ENCODE measurements at regions not wholly inside any gene's neighbourhood (a gene's known extent, or its start where the extent isn't known, plus 50 kb on each side); places are given as distances from the start of the nearest gene placed in this dataset.

DNA sequence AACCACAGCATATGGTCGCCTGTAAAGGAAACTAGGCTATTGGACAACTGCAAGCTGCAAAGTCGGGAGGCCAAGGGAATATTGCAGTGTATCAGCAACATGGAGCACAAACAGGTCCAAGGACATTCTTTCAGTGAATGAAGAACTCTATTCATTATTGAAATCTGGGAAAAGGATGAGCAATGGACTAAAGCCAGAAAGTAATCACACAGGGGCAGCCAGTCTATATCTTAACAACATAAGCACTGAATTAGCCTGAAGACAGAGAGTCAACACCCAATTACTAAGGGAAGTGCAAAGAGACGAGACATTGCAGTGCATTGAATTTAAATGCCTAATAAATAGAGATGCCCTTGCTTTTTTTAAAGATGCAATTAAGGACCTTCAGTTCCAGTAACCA, 615.5 kb upstream of the SETBP1 start:
- TF ChIP-seq, protein P1, sequence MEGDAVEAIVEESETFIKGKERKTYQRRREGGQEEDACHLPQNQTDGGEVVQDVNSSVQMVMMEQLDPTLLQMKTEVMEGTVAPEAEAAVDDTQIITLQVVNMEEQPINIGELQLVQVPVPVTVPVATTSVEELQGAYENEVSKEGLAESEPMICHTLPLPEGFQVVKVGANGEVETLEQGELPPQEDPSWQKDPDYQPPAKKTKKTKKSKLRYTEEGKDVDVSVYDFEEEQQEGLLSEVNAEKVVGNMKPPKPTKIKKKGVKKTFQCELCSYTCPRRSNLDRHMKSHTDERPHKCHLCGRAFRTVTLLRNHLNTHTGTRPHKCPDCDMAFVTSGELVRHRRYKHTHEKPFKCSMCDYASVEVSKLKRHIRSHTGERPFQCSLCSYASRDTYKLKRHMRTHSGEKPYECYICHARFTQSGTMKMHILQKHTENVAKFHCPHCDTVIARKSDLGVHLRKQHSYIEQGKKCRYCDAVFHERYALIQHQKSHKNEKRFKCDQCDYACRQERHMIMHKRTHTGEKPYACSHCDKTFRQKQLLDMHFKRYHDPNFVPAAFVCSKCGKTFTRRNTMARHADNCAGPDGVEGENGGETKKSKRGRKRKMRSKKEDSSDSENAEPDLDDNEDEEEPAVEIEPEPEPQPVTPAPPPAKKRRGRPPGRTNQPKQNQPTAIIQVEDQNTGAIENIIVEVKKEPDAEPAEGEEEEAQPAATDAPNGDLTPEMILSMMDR (IDR thresholded peaks at IDR 0.05), result no peak
- no peak for TF ChIP-seq POLR2A (IDR thresholded peaks at IDR 0.05)
